ENCODE measurements at regions not wholly inside any gene's neighbourhood (a gene's known extent, or its start where the extent isn't known, plus 50 kb on each side); places are given as distances from the start of the nearest gene placed in this dataset.
"Not testable (repeated sequence)": the region's sequence is repeated elsewhere in the genome, so short reads cannot be mapped to it uniquely, and the experiment has no call there.

DNA sequence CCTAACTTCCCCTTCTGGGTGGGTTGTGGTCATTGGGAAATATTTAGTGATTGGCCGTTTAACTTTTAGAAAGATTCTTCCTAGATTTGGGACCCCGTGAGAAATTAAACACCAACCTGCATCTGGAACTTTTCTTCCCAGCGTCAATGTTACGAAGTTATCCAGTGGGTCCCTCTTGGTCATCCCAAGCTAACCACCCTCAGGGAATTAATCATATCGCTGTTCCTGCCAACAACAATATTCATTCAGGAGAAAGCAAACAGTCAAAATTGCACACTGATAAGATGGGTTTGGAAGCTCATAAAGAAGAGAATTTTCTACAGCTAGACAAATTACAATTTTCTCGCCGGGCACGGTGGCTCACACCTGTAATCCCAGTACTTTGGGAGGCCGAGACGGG is 121.2 kb upstream of the STX18 start:
- no peak for DNase-seq

DNA sequence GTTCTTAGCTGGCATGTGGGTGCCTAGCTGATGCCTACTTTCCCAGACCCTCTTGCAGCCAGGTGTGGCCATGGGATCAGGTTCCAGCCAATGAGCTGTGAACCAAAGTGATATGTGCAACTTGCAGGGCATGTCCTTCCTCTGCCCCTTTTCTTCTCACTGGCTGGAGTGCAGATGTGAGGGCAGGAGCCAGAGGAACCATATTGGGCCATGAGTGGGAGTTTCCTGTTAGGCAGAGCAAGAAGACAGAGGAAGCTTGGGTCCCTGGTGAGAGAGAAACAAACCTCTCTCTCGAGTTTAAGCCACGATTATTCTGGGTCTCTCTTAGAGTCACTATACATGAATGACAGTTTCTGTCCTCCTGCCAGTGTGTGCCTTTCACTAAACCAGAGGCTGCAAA is 120.4 kb upstream of the STX18 start:
- no peak for DNase-seq

DNA sequence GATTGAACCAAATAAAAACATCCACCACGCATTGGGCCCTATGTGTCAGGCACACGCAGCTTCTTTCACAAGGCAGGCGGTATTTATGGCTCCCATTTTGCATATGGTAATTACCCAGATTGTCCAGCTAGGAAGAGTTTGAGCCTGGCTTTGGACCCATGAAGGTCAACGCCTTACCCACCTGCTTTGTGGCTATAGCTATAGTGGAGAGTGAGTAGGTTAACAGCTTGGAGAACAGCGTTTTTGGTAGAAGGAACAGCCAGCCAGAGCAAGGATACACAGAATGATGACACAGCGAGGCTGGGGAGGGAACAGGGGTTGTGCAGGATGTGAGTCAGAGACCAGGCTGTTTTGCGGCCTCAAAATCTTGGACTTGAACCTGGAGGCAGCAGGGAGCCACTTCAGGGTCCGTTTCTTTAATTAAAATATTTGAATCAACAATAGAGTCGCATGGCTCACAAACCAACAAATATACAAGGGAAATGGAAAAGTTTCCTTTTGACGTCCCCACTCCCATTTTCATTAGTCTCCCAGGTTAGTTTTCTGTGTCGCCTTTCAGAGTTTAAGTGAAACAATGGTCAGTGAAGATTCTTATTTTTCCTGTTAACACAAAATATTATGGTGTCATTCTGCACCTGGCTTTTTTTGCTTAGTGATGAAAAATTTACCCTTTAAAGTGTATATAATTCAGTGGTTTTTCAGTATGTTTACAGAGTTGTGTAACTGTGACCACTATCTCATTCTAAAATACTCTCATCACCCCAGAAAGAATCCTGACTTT is 118.2 kb upstream of the STX18 start:
- no peak for DNase-seq

DNA sequence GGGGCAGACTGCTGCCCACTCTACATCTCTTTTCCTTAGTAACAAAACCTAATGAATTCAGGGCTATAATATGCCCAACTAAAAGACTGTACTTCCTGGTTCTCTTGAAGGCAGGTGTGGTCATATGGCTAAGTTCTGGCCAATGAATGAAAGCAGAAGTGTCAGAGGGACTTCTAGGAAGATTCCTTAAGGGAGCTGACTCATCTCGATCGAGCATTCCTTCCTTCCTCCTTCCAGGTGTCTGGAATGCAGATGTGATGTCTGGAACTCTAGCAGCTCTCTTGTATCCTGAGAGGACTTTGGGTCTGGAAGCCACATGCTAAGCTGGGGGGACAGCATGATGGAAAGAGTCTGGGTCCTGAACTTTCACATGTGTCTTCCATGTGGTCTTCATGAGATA is 116.2 kb upstream of the STX18 start:
- no peak for DNase-seq

DNA sequence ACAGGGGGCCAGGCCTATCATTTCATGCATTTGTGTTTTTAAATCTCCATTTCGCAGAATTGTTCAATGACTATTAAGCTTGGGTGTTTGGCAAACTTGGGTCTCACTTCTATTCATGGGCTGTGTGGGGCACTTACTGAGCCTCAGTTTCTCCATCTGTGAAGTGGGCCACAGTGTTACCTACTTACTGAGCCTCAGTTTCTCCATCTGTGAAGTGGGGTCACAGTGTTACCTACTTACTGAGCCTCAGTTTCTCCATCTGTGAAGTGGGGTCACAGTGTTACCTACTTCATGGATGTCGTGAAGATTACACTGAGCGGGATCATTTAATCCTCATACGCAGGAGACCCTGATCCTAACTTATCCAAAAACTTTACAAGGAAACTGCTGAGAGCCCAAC is 115.1 kb upstream of the STX18 start:
- DNase-seq = no peak

DNA sequence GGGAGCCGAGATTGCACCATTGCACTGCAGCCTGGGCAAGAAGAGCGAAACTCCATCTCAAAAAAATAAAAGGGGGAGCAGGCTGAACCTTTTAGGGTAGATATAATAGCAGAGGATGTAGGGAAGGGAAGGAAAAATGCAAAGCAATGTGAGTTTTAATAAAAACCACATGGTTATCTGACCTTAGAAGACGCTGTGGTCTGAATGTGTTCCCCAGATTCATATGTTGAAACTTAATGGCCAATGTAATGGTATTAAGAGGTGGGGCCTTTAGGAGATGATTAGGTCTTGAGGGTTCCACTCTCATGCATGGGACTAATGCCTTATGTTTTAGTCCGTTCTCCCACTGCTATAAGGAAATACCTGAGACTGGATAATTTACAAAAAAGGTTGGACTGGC is 114.1 kb upstream of the STX18 start:
- no peak for DNase-seq

DNA sequence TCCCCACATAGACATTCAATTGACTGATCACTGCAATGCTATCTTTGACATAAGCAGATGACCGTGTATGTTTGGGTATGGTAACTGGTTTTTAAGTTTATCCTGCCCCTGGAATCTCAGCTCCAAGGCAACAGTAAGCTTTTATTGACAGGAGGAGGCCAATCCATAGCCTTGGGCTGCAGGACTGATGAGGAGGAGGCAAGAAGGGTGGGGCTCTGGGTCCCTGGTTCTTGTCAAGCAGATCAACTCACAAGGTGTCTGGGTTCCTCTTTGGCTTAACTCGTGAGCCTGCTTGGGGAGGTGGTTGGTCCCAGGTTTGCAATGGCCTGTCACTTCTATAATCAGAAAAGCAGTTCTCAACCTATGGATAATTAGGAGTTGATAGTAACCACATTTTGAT is 113.2 kb upstream of the STX18 start:
- no peak for DNase-seq

DNA sequence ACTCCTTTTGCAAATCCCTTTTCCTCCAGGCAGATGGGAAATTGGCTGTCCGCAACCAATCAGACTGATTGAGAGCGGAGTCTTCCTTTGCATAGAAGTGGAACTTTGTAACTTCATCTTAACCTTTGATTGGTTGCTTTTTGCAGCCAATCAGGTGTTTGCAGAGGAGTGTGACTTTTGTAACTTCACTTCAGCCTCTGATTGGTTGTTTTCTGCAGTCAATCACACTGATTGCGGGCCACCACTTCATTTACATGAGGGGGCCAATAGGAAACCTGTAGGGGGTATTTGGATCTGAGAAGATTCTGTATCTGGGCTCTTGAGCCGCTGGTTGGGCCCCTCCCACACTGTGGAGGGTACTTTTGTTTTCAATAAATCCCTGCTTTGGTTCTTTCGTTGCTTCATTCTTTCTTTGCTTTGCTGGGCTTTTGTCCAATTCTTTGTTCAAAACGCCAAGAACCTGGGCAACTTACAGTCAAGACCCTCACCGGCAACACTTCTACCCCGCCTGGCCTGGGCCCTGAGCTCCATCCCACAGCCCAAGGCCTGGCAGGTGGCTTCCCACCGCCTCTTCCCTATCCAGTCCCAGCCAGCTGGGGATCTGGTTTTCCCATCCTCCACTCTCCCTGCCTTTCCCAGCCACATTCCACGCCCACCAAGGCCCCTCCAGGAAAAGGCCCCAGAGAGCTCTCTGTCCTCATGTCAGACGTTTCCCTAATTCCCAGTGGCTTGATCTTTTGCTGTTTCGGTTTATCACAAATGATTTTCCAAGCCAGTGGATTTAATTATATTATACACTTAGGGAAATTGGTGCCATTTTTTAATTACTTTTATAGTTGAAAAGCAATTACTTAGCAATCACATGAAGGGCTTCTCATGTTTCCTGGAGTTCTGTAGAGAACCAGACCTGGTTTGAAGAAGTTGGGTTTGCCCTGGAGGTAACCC is 110.2 kb upstream of the STX18 start:
- no peak for DNase-seq

DNA sequence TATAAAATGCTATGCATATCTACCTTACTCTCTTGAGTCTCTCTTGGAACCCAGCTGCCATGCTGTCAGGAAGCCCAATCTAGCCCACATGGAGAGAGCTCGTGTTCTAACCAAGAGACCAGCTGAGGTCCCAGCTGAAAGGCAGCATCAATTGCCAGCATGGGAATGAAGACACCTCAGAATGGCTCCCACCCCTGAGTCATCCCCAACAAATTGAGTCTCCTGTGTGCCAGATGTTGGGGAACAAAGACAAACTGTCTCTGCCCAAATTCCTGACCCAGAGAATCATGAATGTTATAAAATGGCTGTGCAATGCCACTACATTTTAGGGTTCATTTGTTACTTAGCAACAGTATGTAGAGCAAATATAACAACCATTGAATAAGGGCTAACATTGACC is 105.2 kb upstream of the STX18 start:
- DNase-seq = no peak

DNA sequence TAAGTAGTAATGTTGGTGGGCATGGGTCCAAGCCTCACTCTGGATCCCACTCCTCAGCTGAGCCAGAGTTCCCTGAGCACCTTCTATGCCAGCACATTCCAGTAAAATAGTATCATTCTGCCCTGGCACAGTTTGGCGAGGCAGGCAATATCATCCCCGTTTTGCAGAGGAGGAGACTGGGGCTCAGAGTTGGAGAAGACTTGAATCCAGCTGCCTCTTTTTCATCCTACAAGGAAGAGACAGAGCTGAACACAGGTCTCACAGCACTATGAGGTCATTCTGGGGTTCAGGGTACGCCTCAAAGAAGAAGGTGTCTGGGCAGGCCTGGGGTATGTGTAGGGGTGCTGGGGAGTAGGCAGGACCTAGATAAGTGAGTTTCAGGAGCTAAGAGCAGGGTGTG is 103.9 kb upstream of the STX18 start:
- DNase-seq = no peak

DNA sequence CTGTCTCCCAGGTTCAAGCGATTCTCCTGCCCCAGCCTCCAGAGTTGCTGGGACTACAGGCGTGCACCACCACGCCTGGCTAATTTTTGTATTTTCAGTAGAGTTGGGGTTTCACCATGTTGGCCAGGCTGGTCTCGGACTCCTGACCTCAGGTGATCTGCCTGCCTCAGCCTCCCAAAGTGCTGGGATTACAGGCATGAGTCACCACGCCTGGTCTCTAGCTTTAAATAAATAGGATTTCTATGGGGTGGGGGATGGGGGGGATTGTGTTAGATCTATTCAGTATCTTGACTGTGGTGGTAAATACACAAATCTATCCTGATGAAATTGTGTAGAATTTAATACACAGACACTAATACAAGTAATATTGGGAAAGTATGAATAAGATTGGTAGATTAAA is 102.4 kb upstream of the STX18 start:
- DNase-seq = not testable (repeated sequence)

DNA sequence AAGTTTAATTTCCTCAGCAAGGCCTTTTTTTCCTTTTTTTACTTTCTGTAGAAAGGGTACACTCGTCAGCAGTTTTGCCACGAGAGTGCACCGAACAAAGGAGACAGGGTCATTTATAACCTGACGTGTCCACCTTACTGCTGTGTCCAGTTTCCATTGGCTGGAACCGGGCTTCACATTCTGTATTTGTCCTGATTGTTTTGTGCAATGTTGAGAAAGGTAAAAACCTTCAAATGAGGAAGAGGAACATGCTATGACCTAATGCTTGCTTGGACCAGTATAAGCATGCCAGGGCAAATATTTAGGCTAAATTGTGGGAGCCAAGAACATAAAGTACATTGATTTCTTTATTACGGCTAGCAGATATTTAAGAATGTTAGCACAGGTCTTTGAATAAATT is 101.9 kb upstream of the STX18 start:
- DNase-seq = not testable (repeated sequence)

DNA sequence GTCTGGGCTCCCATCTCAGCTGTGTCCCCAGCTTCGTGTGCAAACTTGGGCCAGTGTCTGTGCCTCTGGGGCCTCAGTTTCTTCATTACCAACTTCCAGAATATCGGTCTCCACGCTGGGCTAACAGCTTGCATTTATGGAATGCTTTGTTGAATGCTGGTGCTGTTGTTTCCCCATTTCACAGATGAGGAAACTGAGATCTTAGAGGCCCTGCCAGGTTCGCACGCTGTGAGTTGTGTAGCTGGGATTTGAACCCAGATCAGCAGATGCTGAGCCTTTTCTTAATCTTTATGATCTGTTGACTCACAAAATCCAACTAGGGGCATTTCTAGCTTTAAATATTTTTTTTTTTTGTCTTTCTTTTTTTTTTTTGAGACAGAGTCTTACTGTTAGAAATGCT is 101.5 kb upstream of the STX18 start:
- no peak for DNase-seq

DNA sequence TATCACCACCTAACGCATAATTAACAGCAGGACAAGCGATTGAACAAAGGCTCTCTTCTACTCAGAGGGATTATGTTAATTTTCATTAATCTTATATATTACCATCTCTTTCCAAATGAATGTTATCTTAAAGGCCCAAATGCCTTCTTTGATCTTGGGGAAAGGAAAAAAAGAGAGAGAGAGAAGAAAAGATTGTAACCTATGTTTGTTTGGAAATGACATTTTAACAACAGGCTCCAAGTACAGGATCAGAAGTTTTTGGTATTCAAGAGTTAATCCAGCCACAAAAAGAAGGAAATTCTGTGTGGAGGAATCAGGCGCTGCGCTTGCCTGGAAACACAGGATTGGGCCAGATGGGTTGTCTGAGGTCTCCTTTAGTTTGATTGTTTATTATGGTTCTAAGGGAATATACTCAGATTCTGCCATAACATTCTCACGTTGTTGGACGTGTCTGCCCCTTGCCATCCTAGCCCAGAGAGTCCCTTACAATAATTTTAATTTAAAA is 100.7 kb upstream of the STX18 start:
- no peak for DNase-seq

DNA sequence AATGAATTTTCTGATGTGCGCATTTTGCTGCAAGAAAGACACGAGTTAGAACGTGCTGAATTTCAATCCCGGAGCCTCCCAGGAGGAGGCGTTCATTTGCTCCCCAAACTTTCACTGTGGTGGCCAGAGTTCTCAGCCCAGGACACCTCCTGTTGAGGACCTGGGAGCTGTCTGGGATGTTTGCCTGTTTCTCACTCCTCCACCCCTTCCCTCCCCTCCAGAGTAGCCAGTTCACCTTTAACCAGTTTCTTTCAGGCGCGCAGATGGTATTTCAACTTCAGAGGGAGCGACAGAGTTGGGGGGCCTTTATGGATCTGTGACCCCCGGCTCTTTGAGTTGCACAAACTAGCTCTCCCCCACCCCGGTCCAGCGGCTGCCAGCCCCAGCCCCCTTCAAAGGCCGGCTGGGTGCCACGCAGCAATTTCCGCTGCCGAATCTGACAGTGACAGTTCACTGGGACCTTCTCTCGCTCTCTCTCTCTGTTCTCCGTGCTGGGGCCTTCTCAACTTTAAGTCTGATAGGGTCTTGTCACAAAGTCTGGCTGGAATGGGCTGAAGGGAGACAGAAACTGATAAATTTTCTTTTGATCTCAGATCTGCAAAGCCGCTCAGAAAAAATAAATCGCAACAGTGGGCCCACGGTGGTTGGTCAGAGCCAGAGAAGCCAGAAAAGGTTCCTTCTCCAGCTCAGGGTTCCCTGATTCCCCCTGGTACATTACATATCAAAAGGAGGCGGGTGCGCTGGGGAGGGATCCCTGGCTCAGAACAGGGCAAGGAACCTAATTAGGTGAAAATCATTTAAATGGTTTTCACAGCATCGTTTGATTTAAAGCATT is 100.0 kb upstream of the STX18 start:
- DNase-seq = no peak

DNA sequence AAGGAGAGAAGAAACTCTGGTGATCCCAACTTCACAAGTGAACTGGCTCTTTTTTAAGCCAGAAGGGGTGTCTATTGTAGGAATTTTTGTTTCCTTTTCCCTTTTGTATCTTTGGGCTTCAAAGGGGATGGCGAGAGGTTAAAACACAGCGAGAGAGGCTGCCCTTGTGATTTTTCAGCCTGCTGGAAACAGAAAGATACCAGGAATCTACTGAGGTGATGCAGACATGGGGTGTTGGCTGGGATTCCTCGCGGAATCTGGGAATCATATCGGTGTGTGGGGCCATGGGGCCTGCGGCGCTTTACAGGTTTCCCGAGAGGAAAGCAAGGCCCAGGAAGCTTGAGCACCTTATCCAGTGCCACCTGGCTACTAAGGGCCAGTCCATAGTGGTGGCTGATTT is 99.4 kb upstream of the STX18 start:
- DNase-seq = no peak

DNA sequence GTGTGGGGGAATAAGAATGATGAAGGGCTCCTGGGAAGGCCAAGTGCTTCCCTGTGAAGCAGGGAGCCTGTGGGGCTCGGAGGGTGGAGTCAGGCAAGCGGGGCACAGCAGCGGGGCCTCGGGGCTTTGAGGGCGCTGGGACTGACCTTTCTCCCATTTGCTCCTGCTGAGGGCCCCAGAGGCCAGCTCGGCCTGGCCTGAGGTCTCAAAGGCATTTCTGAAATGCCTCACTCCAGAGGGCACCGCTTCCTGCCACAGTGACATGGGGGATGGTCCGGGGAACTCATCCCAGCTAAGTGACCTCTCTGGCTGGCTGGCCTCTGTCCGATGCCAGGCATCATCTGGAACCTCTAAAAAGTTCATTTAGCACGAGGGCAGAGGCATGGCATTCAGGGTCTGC is 98.8 kb upstream of the STX18 start:
- no peak for DNase-seq

DNA sequence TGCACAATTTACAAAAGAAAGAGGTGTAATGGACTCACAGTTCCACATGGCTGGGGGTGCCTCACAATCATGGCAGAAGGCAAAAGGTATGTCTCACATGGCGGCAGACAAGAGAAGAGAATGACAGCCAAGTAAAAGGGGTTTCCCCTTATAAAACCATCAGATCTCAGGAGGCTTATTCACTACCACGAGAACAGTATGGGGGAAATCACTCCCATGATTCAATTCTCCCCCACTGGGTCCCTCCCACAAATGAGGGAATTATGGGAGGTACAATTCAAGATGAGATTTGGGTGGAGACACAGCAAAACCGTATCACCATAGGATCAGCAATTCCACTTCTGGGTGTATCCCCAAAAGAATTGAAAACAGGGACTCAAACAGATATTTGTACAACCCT is 97.5 kb upstream of the STX18 start:
- DNase-seq = no peak

DNA sequence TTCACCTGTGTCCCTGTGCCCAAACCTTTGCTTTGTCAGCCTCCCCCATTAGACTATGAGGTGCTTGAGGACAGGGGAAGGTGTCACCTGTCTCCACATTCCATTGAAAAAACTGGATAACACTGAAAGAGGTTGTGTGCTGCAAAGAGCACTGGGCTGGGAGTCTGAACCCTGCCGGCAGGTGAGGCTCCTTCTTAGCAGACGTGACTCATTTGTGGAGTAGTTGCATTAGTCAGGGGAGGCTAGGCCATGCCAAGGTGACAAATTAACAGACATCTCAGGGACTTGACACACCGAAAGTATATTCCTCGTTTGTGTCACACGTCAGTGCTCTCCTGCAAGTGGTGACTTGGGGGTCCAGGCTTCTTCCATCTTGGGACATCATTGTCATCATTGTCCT is 95.9 kb upstream of the STX18 start:
- DNase-seq = no peak

DNA sequence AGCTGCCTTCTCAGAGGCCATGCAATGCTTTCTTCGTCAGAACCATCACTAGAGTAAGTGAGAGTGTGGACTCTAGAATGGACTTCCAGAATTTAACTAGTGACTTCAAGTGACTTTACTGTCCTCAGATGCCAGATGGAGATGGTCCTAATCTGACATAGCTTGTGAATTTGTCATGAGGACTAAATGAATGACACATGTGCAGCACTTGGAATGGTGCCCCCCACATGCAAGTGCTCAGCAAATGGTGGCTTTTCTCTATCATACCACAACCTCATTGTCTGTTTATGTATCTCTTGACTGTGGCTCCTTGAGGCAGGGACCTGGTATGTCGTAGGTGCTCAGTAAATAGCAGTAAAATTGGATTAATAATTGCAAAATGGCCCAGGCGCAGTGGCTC is 91.6 kb upstream of the STX18 start:
- no peak for DNase-seq

DNA sequence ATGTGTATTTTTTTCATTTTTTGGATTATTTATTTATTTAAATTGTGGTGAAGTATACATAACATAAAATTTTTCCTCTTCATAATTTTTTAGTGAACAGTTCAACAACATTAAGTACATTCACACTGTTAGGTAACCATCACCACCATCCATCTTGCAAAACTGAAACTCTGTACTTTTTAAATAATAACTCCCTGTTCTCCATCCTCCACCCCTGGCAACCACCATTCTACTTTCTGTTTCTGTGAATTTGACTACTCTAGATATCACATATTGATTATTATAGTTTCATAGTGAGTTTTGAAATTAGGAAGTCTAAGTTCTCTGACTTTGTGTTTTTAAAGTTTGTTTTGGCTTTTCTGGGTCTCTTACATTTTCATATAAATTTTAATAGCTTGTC is 89.3 kb upstream of the STX18 start:
- no peak for DNase-seq

DNA sequence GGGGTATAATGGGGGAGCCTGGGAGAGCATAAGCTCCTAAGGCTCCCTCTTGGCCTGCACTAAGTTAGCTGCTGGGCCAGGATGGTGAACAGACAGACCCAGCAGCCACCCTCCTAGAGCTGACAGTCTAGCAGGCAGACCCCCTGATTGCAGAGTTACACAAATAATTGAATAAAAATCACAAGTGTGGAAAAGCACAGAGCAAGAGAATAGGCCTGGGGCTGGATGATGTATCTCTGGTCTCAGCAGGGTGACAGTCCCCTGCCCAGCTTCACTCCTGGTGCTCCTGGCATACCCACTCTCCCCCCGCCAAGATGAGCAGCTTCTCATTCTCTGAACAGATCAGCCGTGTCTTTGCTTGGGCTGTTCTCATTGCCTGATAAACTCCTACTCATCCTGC is 86.1 kb upstream of the STX18 start:
- DNase-seq = no peak

DNA sequence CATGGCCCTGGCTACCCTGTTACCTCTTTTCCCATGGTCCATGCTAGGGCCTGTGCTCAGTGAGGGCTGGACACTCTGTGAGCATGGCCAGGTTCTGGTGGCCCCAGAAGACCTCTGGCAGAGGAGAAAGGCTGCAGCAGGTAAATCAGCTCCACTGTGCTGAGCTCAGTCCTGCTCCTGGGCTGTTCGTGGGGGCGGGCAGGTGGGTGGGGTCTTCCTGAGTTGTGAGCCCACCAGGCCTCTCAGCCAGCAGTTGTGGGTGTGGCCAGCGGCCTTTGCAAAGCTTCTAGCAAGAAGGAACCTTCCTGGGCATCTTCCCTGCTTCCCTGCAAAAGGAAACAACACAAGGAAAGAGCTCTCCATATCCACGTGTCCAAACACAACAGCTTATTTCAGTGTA is 85.3 kb upstream of the STX18 start:
- no peak for DNase-seq
